Activated T-cell treated with anti-CD3 and anti-CD28 coated beads, Interleukin-2, amount 50 U/mL, for 48 hours (primary cell): ENCODE measurements at regions not wholly inside any gene's neighbourhood (a gene's known extent, or its start where the extent isn't known, plus 50 kb on each side); places are given as distances from the start of the nearest gene placed in this dataset.
A peak's percentile ranks its signal among the peaks of the same experiment; 100 is the strongest.

Experiments used
- DNase-seq, 2 experiments: peaks; one replicate each; pipeline ENCODE4 v3.0.0-alpha.2; 2020

GRCh38 chr6:40312213-40313015 lies 274.8 kb downstream of the LRFN2 start:
- no peak for DNase-seq

GRCh38 chr6:40308533-40309306 lies 278.4 kb downstream of the LRFN2 start:
- DNase-seq: peak; percentile 73

- no peak for DNase-seq
Measured at GRCh38 chr6:40307712-40308111, 279.5 kb downstream of the LRFN2 start.

- no peak for DNase-seq
Measured at GRCh38 chr6:40302856-40303454, 284.2 kb downstream of the LRFN2 start.

GRCh38 chr6:40299681-40300080 lies 287.5 kb downstream of the LRFN2 start:
- no peak for DNase-seq

- DNase-seq: no peak
Measured at GRCh38 chr6:40298207-40298606, 289.0 kb downstream of the LRFN2 start.

GRCh38 chr6:40295251-40295950 lies 291.8 kb downstream of the LRFN2 start:
- peak in 1 of 2 experiments; percentile 16 for DNase-seq

- DNase-seq: no peak
Measured at GRCh38 chr6:40293460-40294185, 293.5 kb downstream of the LRFN2 start.

GRCh38 chr6:40293060-40293459 lies 294.1 kb downstream of the LRFN2 start:
- no peak for DNase-seq

GRCh38 chr6:40290816-40291215 lies 296.3 kb downstream of the LRFN2 start:
- DNase-seq: no peak

- no peak for DNase-seq
Measured at GRCh38 chr6:40288919-40289318, 298.2 kb downstream of the LRFN2 start.

- no peak for DNase-seq
Measured at GRCh38 chr6:40287296-40287850, 299.8 kb downstream of the LRFN2 start.

GRCh38 chr6:40286721-40287120 lies 300.4 kb downstream of the LRFN2 start:
- no peak for DNase-seq

GRCh38 chr6:40285996-40286395 lies 301.2 kb downstream of the LRFN2 start:
- DNase-seq: no peak

- DNase-seq: no peak
Measured at GRCh38 chr6:40285535-40285934, 301.6 kb downstream of the LRFN2 start.

- DNase-seq: no peak
Measured at GRCh38 chr6:40282986-40283385, 304.2 kb downstream of the LRFN2 start.

- no peak for DNase-seq
Measured at GRCh38 chr6:40281402-40281801, 305.8 kb downstream of the LRFN2 start.

GRCh38 chr6:40280231-40280630 lies 306.9 kb downstream of the LRFN2 start:
- DNase-seq: no peak

- DNase-seq: no peak
Measured at GRCh38 chr6:40276141-40276540, 311.0 kb downstream of the LRFN2 start.

- DNase-seq: no peak
Measured at GRCh38 chr6:40274058-40274457, 313.1 kb downstream of the LRFN2 start.

- no peak for DNase-seq
Measured at GRCh38 chr6:40268614-40269013, 318.6 kb downstream of the LRFN2 start.

GRCh38 chr6:40268166-40268565 lies 319.0 kb downstream of the LRFN2 start:
- no peak for DNase-seq
